MM.1S (cell line): ENCODE measurements at regions not wholly inside any gene's neighbourhood (a gene's known extent, or its start where the extent isn't known, plus 50 kb on each side); places are given as distances from the start of the nearest gene placed in this dataset.

Experiments used
- CTCF ChIP-seq: fragments of 300-600 bp; sonication (generic); IDR thresholded peaks from 2 replicates; pipeline ENCODE4 v1.5.1; 2016; ENCODE audit warnings: antibody characterized with exemption, low read length, mixed read lengths
- EZH2 ChIP-seq: fragments of 300-600 bp; sonication (generic); optimal IDR thresholded peaks from 2 replicates; pipeline ENCODE3; 2017; ENCODE audit warnings: low read depth, mild to moderate bottlenecking, antibody characterized with exemption, low read length, mixed read lengths

- TF ChIP-seq CTCF (no peak), EZH2 (no peak)
These were observed 464.5 kb upstream of the SALL3 start for GRCh38 chr18:78514910-78515670.
